Amygdala (tissue), 56 donors: ENCODE measurements at regions not wholly inside any gene's neighbourhood (a gene's known extent, or its start where the extent isn't known, plus 50 kb on each side); places are given as distances from the start of the nearest gene placed in this dataset.

ENCODE experiments used
- DNase-seq, 56 donors: peaks; one replicate each; lab custom pipeline; 2025; lab: John Stamatoyannopoulos, UW

DNA sequence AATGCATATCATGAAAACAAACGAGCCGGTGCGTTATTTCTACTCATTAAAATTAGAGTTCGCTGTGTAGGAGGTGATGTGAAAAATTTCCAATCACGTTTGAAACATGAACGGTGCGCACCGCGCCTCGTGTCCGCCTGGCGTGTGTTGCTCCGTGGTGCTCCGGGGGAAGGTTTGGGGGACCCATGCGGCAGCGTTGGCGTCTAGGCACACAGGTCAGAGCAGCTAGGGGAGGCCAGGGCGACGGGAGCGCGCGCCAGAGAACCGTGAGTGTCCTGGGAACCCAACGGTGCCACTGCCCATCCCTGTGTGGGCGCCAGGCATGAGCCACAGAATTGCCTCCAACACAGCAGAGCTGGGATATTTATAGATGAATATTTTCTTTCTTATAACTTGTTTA is 70.6 kb upstream of the ADARB2 start:
- no peak for DNase-seq

DNA sequence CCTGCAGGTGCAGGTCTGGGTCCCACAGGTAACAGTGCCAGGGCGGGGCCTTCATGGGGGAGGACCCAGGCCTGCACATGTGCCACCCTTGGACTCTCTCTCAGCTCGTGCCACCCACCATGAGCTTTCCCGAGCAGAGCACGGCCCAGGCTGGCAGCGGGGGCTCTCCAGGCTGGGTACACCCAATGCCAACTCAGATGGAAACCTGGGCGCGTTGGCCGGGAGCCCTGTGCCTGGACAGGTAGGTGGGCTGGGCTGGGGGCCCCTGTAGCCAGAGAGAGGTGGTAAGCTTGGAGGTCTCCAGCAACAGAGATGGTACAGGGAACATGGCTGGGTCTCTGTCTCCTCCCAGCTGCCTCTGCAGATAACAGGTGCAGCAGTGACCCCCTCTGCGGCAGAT is 69.9 kb upstream of the ADARB2 start:
- no peak for DNase-seq

GRCh38 chr10:1802413-1802812 is 65.1 kb upstream of the ADARB2 start:
- DNase-seq = no peak

DNA sequence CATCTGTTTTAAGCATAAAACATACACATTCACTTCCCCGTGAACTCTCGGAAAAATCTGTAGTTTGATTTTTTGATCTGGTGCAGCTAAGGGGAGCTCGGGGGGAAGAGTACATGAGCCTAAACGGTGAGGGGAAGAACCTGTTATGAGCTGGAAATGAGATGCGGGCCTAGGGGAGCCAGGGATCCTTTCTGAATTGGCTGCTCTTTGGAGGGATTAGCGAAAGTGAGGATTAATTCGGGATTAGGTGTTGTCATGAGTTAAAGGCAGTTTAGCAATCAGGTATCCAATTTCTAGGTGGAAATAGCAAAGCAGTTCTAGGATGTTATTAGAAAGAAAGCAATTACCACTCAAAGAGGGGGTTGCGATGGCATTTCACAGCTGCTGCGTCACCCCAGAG is 51.1 kb upstream of the ADARB2 start:
- no peak for DNase-seq
